SK-N-MC (cell line): ENCODE measurements at regions not wholly inside any gene's neighbourhood (a gene's known extent, or its start where the extent isn't known, plus 50 kb on each side); places are given as distances from the start of the nearest gene placed in this dataset.
"Not testable (repeated sequence)": the region's sequence is repeated elsewhere in the genome, so short reads cannot be mapped to it uniquely, and the experiment has no call there.

Source experiments
- DNase-seq: peaks from one replicate; pipeline ENCODE4 v3.0.0-alpha.2; 2011; ENCODE audit warnings: low read depth, low spot score
- H3K27ac ChIP-seq: fragments of 200-600 bp; sonication (generic); 2 replicates; pipeline ENCODE4 v1.5.1; 2016; ENCODE audit warnings: mixed run types
- H3K36me3 ChIP-seq: fragments of 200-600 bp; sonication (generic); 2 replicates; pipeline ENCODE4 v1.6.1; 2017; ENCODE audit warnings: antibody characterized with exemption, low read length, mixed read lengths; ENCODE audit not compliant: insufficient read depth
- H3K4me3 ChIP-seq: fragments of 200-600 bp; sonication (generic); 2 replicates; pipeline ENCODE4 v1.5.1; 2016
- H3K9ac ChIP-seq: fragments of 200-600 bp; sonication (generic); 2 replicates; pipeline ENCODE4 v1.8.0; 2017; ENCODE audit warnings: mixed run types, mixed read lengths; ENCODE audit not compliant: insufficient read length
- H3K9me3 ChIP-seq: fragments of 200-600 bp; sonication (generic); 2 replicates; pipeline ENCODE4 v1.6.1; 2017; ENCODE audit warnings: low read depth, mild to moderate bottlenecking, antibody characterized with exemption, low read length, moderate library complexity, mixed read lengths
- EZH2 ChIP-seq: fragments of 200-600 bp; sonication (generic); IDR thresholded peaks from one replicate; pipeline ENCODE4 v1.6.1; 2017; ENCODE audit warnings: antibody characterized with exemption
- FOXP2 ChIP-seq: optimal IDR thresholded peaks from 2 replicates; pipeline ENCODE3; 2011; ENCODE audit warnings: mild to moderate bottlenecking, moderate library complexity; ENCODE audit not compliant: insufficient read depth; ENCODE audit errors: extremely low read length, control extremely low read depth
- POLR2AphosphoS5 ChIP-seq: IDR thresholded peaks from 2 replicates; pipeline ENCODE4 v1.6.1; 2012; ENCODE audit warnings: mild to moderate bottlenecking, low read depth, low read length, borderline replicate concordance

DNA sequence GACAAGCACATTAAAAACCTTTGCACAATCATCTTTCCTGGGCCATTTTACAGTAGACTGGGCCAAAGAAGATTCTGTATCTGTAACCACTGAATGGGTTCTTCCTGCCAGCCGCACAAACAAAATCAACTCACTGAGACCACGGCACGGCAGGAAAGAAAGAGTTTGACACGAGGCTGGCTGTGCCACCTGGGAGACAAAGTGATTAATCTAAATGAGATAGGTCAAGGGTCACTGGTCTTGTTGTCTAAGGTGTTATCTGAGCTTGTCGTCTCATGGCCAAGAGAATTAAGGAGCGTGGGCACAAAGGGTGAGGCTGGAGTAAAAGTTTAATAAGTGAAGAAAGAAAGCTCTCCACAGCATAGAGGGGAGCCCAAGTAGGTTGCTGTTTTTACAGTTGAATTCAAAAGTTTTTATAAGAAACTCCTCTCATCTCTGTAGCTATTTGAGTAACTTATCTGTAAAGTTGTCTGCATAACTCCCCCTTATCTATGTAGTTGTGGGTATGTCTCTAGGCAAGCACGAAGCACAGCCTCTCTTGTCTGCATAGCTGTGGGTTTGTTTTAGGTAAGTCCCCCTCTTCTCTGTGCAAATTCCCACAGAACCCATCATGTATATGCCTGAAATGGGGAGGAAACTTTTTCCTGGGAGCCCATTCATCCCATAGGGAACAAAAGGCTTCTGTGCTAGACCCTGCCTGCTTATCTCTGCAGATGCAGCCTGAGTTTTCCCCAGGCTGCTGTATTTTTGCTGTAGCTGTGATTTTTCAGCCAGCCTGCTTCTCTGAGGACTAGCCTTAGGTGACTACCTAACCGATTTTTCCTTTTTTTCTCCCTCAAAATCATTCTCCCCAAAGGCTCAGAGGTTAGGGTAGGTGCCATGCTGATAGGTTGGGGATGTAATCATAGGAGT, 1314.6 kb upstream of the TMEM132C start:
- Histone ChIP-seq H3K9ac (no peak overlapping the region), H3K4me3 (no peak overlapping the region), H3K9me3 (no peaks in the 10 kb centered on the region), H3K27ac (no peak overlapping the region), H3K36me3 (no peaks in the 10 kb centered on the region)
- DNase-seq = no peak
- TF ChIP-seq FOXP2 = no peak
- no peak for TF ChIP-seq POLR2AphosphoS5
- TF ChIP-seq EZH2 = no peak

DNA sequence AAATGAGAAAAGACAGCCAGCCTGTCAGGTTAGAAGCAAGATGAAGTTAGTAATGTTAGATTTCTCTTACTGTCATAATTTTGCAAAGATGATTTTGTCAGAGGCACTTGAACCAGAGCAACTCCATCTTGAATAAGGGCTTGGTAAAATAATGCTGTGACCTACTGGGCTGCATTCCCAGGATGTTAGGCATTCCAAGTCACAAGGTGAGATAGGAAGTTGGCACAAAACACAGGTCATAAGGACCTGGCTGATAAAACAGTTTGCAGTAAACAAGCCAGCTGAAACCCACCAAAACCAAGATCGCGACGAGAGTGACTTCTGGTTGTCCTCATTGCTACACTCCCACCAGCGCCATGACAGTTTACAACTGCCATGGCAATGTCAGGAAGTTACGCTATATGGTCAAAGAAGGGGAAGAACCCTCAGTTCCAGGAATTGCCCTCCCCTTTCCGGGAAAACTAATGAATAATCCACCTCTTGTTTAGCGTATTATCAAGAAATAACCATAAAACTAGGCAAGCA, 1313.5 kb upstream of the TMEM132C start:
- no peaks in the 10 kb centered on the region for H3K9me3 ChIP-seq
- H3K27ac ChIP-seq = no peak overlapping the region
- H3K4me3 ChIP-seq = no peak overlapping the region
- no peak overlapping the region for H3K9ac ChIP-seq
- DNase-seq = no peak
- TF ChIP-seq EZH2 = no peak
- TF ChIP-seq FOXP2 = no peak
- TF ChIP-seq POLR2AphosphoS5 = no peak
- no peaks in the 10 kb centered on the region for H3K36me3 ChIP-seq

DNA sequence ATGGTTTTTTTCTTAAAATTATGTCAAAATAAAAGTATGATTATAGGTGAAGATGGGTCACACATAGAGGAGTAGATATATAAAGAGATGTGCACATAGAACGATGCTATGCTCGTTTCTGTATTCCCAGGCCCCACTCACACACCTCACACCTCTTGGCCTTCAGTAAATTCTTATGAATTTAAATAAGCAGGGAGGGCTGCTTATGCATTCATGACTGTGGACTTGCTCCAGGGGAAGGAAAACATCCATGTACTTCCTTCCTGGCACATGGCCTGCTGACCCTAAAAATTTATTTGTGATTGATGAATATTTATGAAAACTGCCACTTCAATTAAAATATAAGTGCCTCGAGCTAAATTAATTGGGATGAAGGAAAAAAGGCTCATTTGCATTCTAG, 1306.7 kb upstream of the TMEM132C start:
- Histone ChIP-seq H3K27ac (no peak overlapping the region), H3K9ac (no peak overlapping the region), H3K9me3 (no peaks in the 10 kb centered on the region), H3K36me3 (no peaks in the 10 kb centered on the region), H3K4me3 (no peak overlapping the region)
- DNase-seq = no peak
- TF ChIP-seq EZH2 (no peak), POLR2AphosphoS5 (no peak), FOXP2 (no peak)

DNA sequence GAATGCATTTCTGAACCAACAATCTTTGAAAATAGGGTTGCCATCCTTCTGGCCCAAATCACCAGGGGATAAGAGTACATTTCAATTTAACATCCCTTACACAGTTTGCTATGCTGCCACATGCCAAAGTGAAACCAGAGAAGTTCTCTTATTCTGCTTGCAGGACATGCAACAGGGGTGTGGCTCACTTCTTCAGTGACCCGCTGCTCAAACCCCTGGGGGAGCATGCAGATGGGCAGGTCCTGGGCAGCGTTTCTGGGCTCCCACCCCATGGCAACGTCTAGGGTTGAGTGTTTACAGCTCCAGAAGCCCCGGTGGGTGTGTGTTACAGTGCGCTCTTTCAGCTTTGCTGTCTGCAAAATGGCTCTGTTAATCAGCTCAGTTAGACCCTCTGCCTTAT, 1306.3 kb upstream of the TMEM132C start:
- H3K36me3 ChIP-seq = no peaks in the 10 kb centered on the region

DNA sequence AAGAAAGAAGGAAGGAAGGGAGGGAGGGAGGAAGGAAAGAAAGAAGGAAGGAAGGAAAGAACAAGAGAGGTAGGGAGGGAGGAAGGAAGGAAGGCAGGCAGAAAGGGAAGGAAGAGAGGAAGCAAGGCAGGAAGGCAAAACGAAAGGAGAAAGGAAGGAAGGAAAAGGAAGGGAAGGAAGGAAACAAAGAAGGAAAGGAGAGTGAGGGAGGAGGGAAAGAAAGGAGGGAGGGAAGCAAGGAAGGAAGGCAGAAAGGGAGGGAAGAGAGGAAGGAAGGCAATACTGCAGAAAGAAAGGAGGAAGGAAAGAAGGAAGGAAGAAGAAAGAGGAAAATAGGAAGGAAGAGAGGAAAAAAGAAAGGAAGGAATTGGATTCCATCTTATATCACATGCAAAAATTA, 1303.1 kb upstream of the TMEM132C start:
- DNase-seq = no peak
- TF ChIP-seq EZH2 (no peak), FOXP2 (no peak), POLR2AphosphoS5 (no peak)
- Histone ChIP-seq H3K27ac (no peak overlapping the region), H3K4me3 (no peak overlapping the region), H3K9me3 (no peaks in the 10 kb centered on the region), H3K36me3 (no peaks in the 10 kb centered on the region), H3K9ac (no peak overlapping the region)

More for the DNA sequence above, 1306.3 kb upstream of the TMEM132C start:
- DNase-seq = no peak
- Histone ChIP-seq H3K9ac (no peak overlapping the region), H3K4me3 (no peak overlapping the region), H3K27ac (no peak overlapping the region), H3K9me3 (no peaks in the 10 kb centered on the region)
- no peak for TF ChIP-seq EZH2
- TF ChIP-seq POLR2AphosphoS5 = no peak

DNA sequence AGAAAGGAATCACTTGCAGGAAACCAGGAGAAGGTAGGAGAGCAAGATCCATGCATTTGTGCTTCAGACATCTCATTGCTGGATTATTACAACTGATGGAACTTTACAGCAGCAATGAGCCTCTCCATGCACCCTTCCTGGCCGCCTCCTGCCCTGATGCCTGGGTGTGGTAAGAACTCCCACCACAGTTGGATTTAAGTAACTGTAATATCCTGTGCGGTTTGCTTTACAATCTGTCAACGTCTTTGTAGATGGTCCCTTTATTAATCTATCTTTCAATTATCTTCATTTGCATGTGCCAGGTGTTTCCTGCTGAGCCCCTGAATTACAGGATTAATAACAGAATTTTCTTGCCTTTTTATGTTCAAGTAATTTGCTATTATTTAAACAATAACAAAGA, 1300.5 kb upstream of the TMEM132C start:
- Histone ChIP-seq H3K4me3 (0 out of 2 replicates have a peak overlapping the region, but pooled peaks have one; percentile 18), H3K36me3 (no peaks in the 10 kb centered on the region), H3K9ac (no peak overlapping the region), H3K27ac (no peak overlapping the region), H3K9me3 (no peaks in the 10 kb centered on the region)
- TF ChIP-seq POLR2AphosphoS5 = no peak
- no peak for TF ChIP-seq FOXP2
- DNase-seq = no peak

DNA sequence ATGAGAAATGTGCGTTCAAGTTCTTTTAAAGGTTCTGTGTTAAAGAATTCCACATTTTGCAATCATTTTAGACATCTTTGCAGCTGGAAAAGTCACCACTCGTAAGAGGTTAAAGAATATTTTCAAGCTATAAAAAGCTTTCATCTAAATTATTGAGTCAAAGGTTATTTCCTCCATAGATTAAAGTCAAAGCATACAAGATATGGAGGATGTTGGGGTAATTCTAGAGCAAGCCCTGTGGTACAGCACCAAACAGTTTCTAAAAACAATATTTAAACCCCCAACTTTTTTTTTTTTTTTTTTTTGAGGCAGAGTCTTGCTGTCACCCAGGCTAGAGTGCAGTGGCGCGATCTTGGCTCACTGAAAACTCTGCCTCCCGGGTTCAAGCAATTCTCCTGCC, 1299.8 kb upstream of the TMEM132C start:
- no peak for TF ChIP-seq FOXP2
- no peak for TF ChIP-seq POLR2AphosphoS5
- TF ChIP-seq EZH2 = no peak
- DNase-seq = no peak
- no peaks in the 10 kb centered on the region for H3K9me3 ChIP-seq
- H3K27ac ChIP-seq = no peak overlapping the region
- no peaks in the 10 kb centered on the region for H3K36me3 ChIP-seq
- H3K4me3 ChIP-seq = 0 out of 2 replicates have a peak overlapping the region, but pooled peaks have one; percentile 18
- no peak overlapping the region for H3K9ac ChIP-seq

DNA sequence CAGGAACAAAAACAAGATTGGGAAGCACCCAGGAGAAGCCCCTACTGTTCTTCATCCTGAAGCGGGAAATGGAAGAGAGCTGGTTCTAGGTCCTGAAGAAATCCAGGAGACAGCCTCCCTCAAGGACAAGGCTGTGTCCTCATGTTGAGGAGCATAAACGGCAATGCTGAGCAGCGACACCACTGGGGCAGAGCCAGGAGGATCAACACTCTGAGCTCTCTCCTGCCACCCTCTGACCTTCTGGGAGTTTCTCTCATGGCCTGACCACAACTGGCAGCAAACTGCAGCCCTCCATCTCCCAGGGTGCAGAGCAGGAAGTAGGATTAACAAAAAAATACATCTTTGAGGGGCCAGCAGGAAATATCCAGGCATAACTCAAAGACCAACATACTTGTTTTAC, 1292.2 kb upstream of the TMEM132C start:
- DNase-seq = no peak
- H3K27ac ChIP-seq = no peak overlapping the region
- no peak for TF ChIP-seq POLR2AphosphoS5
- TF ChIP-seq EZH2 = no peak
- no peak for TF ChIP-seq FOXP2
- H3K9ac ChIP-seq = no peak overlapping the region
- H3K4me3 ChIP-seq = no peak overlapping the region
- no peaks in the 10 kb centered on the region for H3K9me3 ChIP-seq
- H3K36me3 ChIP-seq = no peaks in the 10 kb centered on the region

DNA sequence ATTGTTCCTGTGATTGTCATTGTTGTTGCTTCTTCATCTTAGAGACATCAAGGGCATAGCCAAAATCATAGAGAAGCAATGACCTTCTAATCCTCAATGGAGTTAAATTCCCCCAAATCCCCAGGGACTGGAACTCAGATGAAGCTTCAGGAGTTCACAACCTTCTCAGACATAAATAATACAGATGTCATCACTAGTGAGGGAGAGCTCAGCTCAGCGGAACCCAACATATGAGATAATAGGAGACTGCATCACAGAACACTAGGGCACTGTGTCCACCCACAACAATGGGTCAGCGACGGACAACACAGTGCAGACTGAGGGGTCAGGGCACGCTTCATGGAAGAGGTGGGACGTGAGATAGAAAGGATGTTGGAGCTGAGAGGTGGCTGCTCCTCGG, 1290.4 kb upstream of the TMEM132C start:
- Histone ChIP-seq H3K36me3 (no peaks in the 10 kb centered on the region), H3K4me3 (no peak overlapping the region), H3K9ac (no peak overlapping the region), H3K9me3 (no peaks in the 10 kb centered on the region), H3K27ac (no peak overlapping the region)
- no peak for DNase-seq
- no peak for TF ChIP-seq FOXP2
- no peak for TF ChIP-seq EZH2
- TF ChIP-seq POLR2AphosphoS5 = no peak

DNA sequence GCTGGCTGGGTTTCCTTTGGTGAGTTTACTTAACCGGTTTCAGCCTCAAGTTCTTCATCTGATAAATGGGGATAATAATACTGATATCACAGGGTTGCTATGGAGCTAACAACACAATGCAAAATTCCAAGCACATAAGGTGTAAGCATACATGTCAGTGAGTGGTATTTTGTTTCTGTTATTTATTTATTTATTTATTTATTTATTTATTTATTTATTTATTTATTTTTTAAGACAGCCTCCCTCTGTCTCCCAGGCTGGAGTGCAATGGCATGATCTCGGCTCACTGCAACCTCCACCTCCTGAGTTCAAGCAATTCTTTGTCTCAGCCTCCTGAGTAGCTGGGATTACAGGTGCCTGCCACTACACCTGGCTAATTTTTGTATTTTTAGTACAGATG, 1287.4 kb upstream of the TMEM132C start:
- not testable (repeated sequence) for H3K9ac ChIP-seq, H3K9me3 ChIP-seq

More for the DNA sequence above, 1287.4 kb upstream of the TMEM132C start:
- not testable (repeated sequence) for H3K27ac ChIP-seq, DNase-seq, H3K36me3 ChIP-seq, H3K4me3 ChIP-seq
